Activated T-cell treated with anti-CD3 and anti-CD28 coated beads, Interleukin-2, amount 50 U/mL, for 72 hours (primary cell): ENCODE measurements at regions not wholly inside any gene's neighbourhood (a gene's known extent, or its start where the extent isn't known, plus 50 kb on each side); places are given as distances from the start of the nearest gene placed in this dataset.
"Not testable (repeated sequence)": the region's sequence is repeated elsewhere in the genome, so short reads cannot be mapped to it uniquely, and the experiment has no call there.

Experiments used
- ATAC-seq, 2 donors: fragments of 150-1000 bp; cut with Tn5 transposase; replicated peaks in 1 of 2; 2 replicates each; pipeline ENCODE4 v1.10.0; 2021; ENCODE audit warnings: moderate library complexity in 2 of 2, mild to moderate bottlenecking in 1 of 2
- DNase-seq, 2 donors: peaks; one replicate each; pipeline ENCODE4 v3.0.0; 2021 to 2022; ENCODE audit warnings: mixed read lengths in 1 of 2
- H3K27ac Mint-ChIP-seq: one replicate; pipeline ENCODE4 v1.8.0; 2022; ENCODE audit warnings: mild to moderate bottlenecking, moderate library complexity, mixed read lengths
- H3K27me3 Mint-ChIP-seq: one replicate; pipeline ENCODE4 v1.8.0; 2022; ENCODE audit warnings: low read depth, mixed read lengths
- H3K36me3 Mint-ChIP-seq, 2 donors: one replicate each; pipeline ENCODE4 v1.8.0; 2022; ENCODE audit warnings: mixed read lengths in 2 of 2, mild to moderate bottlenecking in 1 of 2; ENCODE audit not compliant: insufficient read depth in 2 of 2
- H3K4me1 Mint-ChIP-seq: one replicate; pipeline ENCODE4 v1.8.0; 2022; ENCODE audit warnings: low read depth, mixed read lengths
- H3K4me3 Mint-ChIP-seq, 2 donors: one replicate each; pipeline ENCODE4 v1.8.0; 2022; ENCODE audit warnings: mild to moderate bottlenecking in 2 of 2, mixed read lengths in 2 of 2, moderate library complexity in 2 of 2
- H3K9me3 Mint-ChIP-seq, 2 donors: one replicate each; pipeline ENCODE4 v1.8.0; 2022; ENCODE audit warnings: mixed read lengths in 2 of 2

DNA sequence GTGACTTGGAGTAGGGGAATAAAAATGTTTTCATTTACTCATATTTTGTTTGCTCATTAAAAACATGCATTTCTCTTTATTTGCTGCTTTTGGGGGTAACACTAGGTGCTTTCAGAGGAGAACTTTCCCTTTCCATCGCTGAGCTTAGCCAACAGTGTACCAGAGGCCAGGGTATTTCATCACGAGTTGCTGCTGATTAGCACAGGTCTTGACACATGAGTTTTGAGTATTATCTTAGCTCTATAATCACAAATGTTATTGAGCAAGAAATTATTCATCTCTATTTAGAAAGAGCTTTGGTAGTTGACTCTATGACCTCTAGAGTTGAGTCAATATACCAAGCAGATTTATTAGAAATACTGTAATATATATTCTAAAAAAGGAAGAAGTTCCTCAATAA is 375.9 kb downstream of the NXPH1 start:
- H3K9me3 Mint-ChIP-seq: peaks cover 3 to 6% of the 10 kb centered on the region in 2 donors
- no peaks in the 10 kb centered on the region for H3K27me3 Mint-ChIP-seq
- no peak for ATAC-seq

DNA sequence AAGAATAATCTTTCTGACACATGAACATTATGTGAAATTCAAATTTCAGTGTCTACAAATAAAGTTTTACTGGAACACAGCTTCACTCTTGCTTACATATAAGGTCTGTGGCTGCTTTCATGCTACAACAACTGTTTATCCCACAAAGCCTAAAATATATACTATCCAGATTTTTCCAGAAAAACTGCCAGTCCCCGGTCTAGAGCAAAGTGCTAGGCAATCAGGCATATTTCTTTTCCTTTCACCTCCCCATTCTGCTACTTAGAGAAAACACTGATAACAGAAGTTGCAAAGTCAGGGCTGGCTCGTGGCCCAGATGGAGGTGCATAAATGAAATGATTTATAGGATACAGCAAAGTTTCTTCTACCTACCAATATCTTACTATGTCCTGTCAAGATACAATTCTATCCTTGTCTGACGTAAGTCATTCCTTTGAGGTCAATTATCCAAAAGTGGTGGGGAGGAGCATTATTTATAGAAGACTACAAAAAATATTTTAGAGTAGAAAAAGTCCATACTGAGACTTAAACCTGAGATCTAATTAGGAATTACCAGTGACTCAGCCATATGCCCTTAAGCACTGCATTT is 384.1 kb downstream of the NXPH1 start:
- H3K36me3 Mint-ChIP-seq: no peaks in the 10 kb centered on the region
- ATAC-seq: no peak
- no peaks in the 10 kb centered on the region for H3K27me3 Mint-ChIP-seq
- H3K27ac Mint-ChIP-seq: no peak overlapping the region
- H3K9me3 Mint-ChIP-seq: peaks cover 0 to 4% of the 10 kb centered on the region in 2 donors
- DNase-seq: no peak
- no peaks in the 10 kb centered on the region for H3K4me1 Mint-ChIP-seq
- H3K4me3 Mint-ChIP-seq: no peak overlapping the region

More for the DNA sequence above, 375.9 kb downstream of the NXPH1 start:
- no peak overlapping the region for H3K27ac Mint-ChIP-seq
- DNase-seq: no peak
- H3K4me3 Mint-ChIP-seq: no peak overlapping the region
- H3K4me1 Mint-ChIP-seq: no peaks in the 10 kb centered on the region
- H3K36me3 Mint-ChIP-seq: no peaks in the 10 kb centered on the region

DNA sequence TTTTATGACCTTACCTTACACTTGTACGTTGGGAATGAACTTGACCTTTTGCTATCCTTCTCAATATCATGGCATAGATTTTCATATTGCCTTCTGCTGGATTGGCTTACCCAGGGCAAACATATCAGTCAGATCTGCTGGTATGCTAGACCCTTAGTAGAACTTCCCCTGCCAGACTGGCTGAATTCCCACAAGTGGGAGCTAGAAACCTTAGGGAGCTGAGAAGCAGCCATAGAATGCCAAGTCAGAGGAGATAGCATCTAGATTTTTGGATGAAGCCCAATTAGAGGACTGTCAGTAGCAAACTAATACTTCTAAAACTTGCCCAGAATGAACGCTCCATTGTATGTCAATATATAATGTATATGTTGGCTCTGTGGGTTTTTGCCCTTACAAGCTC is 385.0 kb downstream of the NXPH1 start:
- ATAC-seq (no peak), DNase-seq (no peak)
- H3K27ac Mint-ChIP-seq: no peak overlapping the region
- H3K4me3 Mint-ChIP-seq: no peak overlapping the region
- H3K9me3 Mint-ChIP-seq: peaks cover 3 to 9% of the 10 kb centered on the region in 2 donors
- H3K27me3 Mint-ChIP-seq: no peaks in the 10 kb centered on the region
- H3K36me3 Mint-ChIP-seq: no peaks in the 10 kb centered on the region
- no peaks in the 10 kb centered on the region for H3K4me1 Mint-ChIP-seq

DNA sequence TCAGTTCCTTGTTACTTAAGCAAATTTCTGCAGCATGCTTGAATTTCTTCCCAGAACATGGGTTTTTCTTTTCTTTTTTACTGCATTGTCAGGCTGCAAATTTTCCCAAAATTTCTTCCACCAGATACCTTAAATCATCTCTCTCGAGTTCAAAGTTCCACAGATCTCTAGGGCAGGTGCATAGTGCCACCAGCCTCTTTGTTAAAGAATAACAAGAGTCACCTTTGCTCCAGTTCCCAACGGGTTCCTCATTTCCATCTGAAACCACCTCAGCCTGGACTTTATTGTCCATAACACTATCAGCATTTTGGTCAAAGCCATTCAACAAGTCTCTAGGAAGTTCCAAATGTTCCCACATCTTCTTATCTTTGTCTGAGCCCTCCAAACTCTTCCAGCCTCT is 389.2 kb downstream of the NXPH1 start:
- H3K27me3 Mint-ChIP-seq: no peaks in the 10 kb centered on the region
- no peak overlapping the region for H3K27ac Mint-ChIP-seq
- no peak for ATAC-seq

DNA sequence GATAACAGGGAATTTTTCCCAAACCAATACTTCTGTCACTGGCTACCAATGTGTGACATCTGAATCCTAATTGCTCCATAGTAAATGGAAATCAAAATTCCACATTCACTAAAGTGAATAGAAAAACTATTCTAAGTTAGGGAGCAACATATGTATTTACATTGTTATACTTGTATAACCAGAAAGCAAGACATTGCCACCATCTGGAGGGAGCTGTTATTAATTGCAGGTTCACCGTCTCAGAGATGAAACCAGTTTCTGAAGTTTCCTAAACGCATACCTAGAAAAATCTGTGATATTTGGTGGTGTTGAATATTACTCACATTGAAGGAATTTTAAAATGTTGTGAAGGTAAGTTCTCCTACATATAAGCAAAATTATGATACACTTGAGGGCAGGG is 390.1 kb downstream of the NXPH1 start:
- H3K27ac Mint-ChIP-seq: no peak overlapping the region
- peaks cover 3 to 9% of the 10 kb centered on the region in 2 donors for H3K9me3 Mint-ChIP-seq
- no peaks in the 10 kb centered on the region for H3K36me3 Mint-ChIP-seq
- H3K27me3 Mint-ChIP-seq: no peaks in the 10 kb centered on the region
- H3K4me1 Mint-ChIP-seq: no peaks in the 10 kb centered on the region
- no peak overlapping the region for H3K4me3 Mint-ChIP-seq
- no peak for ATAC-seq
- no peak for DNase-seq

More for the DNA sequence above, 389.2 kb downstream of the NXPH1 start:
- no peaks in the 10 kb centered on the region for H3K4me1 Mint-ChIP-seq
- no peak overlapping the region for H3K4me3 Mint-ChIP-seq
- H3K9me3 Mint-ChIP-seq: peaks cover 3 to 9% of the 10 kb centered on the region in 2 donors
- no peaks in the 10 kb centered on the region for H3K36me3 Mint-ChIP-seq
- no peak for DNase-seq

DNA sequence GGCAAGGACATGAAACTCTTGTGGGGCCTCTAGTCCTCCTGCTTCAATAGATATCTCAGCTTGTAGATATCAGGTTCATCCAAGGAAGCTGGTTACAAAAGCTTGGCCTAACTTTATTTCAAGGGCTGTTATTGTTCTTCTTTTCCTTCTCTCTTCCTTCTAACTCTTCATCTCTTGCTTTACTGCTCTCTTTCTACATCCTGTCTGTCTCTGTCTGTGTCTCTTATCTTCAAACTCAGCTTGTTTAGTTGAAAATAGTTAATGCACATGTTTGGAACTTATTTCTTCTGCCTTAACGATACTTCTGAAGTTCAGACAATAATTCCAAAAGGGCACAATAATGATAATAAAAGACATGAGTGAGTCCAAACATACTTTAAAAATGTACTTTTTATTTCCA is 393.9 kb downstream of the NXPH1 start:
- H3K4me3 Mint-ChIP-seq: no peak overlapping the region
- no peaks in the 10 kb centered on the region for H3K4me1 Mint-ChIP-seq

DNA sequence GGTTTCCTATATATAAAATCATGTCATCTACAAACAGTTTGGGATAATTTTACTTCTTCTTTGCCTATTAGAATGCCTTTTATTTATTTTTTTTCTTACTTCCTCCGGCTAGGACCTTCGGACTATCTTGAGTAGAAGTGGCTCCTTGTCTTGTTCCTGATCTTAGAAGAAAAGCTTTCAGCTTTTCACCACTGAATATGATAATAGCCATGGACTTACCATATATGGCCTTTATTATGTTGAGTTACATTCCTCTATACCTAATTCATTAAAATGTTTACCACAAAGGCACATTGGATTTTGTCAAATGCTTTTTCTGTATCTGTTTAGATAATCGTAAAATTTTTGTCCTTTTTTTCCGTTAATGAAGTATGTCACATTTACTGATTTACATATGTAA is 395.7 kb downstream of the NXPH1 start:
- Mint-ChIP-seq H3K36me3 (no peaks in the 10 kb centered on the region), H3K4me3 (no peak overlapping the region), H3K4me1 (no peaks in the 10 kb centered on the region), H3K9me3 (peaks cover under 1 to 3% of the 10 kb centered on the region in 2 donors), H3K27me3 (no peaks in the 10 kb centered on the region), H3K27ac (no peak overlapping the region)
- no peak for DNase-seq
- ATAC-seq: no peak

More for the DNA sequence above, 393.9 kb downstream of the NXPH1 start:
- H3K36me3 Mint-ChIP-seq: no peaks in the 10 kb centered on the region
- no peak for ATAC-seq
- H3K9me3 Mint-ChIP-seq: peaks cover 3 to 6% of the 10 kb centered on the region in 2 donors
- no peak for DNase-seq
- H3K27me3 Mint-ChIP-seq: no peaks in the 10 kb centered on the region
- H3K27ac Mint-ChIP-seq: no peak overlapping the region

DNA sequence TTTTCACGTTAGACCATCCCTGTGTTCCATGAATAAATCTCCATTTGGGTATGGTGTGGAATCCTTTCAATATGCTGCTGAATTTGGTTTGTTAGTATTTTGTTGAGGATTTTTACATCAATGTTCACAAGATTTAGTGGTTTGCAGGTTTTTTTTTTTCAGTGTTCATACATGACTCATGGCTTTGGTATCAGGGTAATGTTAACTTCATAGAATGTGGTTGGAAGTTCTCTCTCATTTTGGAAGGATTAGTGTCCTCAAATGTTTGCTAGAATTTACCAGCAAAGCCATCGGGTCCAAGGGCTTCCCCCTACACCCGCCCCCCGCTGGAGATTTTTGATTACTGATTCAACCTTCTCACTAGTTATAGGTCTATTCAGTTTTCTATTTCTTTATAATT is 398.0 kb downstream of the NXPH1 start:
- Mint-ChIP-seq H3K4me1 (no peaks in the 10 kb centered on the region), H3K27ac (no peak overlapping the region), H3K4me3 (no peak overlapping the region), H3K9me3 (peaks cover 2 to 5% of the 10 kb centered on the region in 2 donors), H3K27me3 (no peaks in the 10 kb centered on the region), H3K36me3 (peaks cover 0 to 1% of the 10 kb centered on the region in 2 donors)
- ATAC-seq (no peak), DNase-seq (no peak)

DNA sequence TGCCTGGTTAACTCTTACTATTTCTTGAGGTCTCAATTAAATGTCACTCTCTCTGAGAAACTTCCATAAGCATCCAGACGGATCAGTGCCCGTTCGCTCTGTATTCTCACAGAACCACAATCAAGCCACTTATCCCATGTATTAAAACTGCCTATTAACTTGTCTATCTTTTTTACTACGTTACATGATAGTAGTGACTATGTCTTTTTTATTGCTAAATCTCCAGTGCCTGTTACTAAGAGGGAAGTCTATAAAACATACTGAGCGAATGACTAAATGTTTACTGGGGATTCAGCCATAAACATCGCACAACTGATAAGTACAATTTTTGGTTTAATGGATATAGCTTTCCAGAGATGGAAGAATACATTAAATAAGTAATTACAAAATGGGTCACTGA is 399.9 kb downstream of the NXPH1 start:
- Mint-ChIP-seq H3K36me3 (peaks cover 0 to 1% of the 10 kb centered on the region in 2 donors), H3K4me1 (no peaks in the 10 kb centered on the region), H3K27ac (no peak overlapping the region), H3K4me3 (no peak overlapping the region), H3K9me3 (peaks cover 2 to 5% of the 10 kb centered on the region in 2 donors), H3K27me3 (no peaks in the 10 kb centered on the region)
- ATAC-seq (no peak), DNase-seq (no peak)

DNA sequence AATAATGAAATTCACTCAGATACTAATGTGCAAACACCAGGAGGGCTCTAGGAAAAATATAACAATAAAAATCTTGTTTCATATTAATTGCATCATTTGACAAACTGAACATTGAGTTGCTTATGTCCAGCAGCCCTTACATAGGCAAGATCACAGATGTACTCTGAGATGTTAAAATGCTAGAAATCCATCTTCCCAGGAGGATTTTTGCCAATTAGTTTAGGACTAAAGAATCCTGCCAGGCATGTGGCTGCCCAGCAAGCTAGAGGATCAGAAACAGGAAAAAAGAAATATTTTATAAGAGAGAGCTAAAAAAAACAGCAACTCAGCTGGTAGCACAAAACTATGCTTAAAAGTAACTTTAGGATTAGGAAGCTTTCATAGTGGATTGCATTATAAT is 407.8 kb downstream of the NXPH1 start:
- H3K4me3 Mint-ChIP-seq: no peak overlapping the region
- DNase-seq (no peak), ATAC-seq (no peak)
- no peaks in the 10 kb centered on the region for H3K36me3 Mint-ChIP-seq
- no peaks in the 10 kb centered on the region for H3K27me3 Mint-ChIP-seq
- peaks cover 1 to 5% of the 10 kb centered on the region in 2 donors for H3K9me3 Mint-ChIP-seq
- no peaks in the 10 kb centered on the region for H3K4me1 Mint-ChIP-seq
- H3K27ac Mint-ChIP-seq: no peak overlapping the region

DNA sequence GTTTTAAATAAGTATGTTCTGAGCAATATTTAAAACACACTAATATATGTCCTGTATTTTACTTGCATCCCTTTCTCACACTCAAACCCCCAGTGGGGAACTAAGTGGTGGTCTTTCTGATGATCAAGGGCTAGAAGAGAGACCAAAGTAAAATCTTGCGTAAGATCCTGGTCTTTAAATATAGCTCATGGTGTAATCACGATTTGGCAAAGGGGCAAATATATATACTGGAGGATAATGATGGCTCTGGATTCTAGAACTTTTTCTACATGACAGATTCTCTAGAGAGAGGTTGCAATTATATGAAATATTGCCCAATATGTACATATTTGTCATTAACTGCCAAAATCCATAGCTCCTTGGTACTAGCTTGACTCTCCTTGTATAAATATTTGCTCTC is 438.3 kb downstream of the NXPH1 start:
- Mint-ChIP-seq H3K27ac (no peak overlapping the region), H3K9me3 (peaks cover 2 to 8% of the 10 kb centered on the region in 2 donors), H3K4me3 (no peak overlapping the region), H3K36me3 (no peaks in the 10 kb centered on the region), H3K27me3 (no peaks in the 10 kb centered on the region), H3K4me1 (no peaks in the 10 kb centered on the region)
- DNase-seq: no peak
- ATAC-seq: no peak

DNA sequence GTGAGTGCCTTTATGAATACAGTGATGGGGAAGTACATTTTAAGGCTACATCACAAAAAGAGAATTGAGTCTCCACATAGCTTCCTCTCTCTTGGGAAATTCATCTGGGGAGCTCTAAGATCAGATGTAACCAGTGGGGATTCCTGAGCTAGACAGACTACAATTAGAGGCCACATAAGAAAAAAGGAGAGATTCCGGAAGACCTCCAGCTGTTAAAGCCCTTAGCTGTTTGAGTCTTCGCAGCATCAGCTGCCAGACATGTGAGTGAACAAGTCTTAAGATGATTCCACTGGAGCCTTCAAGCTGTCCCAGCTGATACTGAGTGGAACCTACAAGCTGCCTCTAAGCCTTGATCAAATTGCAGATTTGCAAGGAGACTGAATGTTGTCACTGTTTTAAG is 448.5 kb downstream of the NXPH1 start:
- no peak for DNase-seq
- no peak for ATAC-seq
- H3K36me3 Mint-ChIP-seq: no peaks in the 10 kb centered on the region
- no peak overlapping the region for H3K4me3 Mint-ChIP-seq
- no peaks in the 10 kb centered on the region for H3K4me1 Mint-ChIP-seq
- no peak overlapping the region for H3K27ac Mint-ChIP-seq
- H3K9me3 Mint-ChIP-seq: peaks cover 4 to 7% of the 10 kb centered on the region in 2 donors
- H3K27me3 Mint-ChIP-seq: no peaks in the 10 kb centered on the region

DNA sequence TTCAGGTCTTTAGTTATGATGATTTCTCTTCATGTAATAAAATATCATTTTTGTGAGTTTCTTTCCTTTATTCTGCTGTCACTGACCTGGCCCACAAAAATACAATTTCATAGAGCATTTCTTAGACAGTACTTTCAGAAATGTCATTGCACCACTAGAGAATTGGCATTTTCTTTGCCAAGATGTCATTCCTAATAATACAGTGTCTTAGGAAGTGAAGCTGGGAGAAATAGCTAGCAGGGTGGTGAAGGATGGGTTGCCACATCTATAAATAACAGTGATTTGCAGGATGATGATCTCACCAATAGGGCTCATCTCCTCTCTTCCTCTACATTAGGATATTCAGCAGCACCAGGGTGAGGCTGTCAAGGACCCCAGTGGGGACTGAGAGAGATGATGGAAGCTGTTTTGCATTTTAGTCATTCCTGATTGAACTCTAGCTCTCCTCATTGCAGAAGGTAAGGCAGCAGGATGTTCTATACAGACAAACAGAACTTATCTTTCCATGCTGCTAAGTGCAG is 452.1 kb downstream of the NXPH1 start:
- Mint-ChIP-seq H3K4me3 (no peak overlapping the region), H3K9me3 (peaks cover 2 to 5% of the 10 kb centered on the region in 2 donors), H3K27ac (no peak overlapping the region), H3K36me3 (peaks cover 0 to 2% of the 10 kb centered on the region in 2 donors), H3K4me1 (no peaks in the 10 kb centered on the region), H3K27me3 (no peaks in the 10 kb centered on the region)
- DNase-seq (no peak), ATAC-seq (no peak)

DNA sequence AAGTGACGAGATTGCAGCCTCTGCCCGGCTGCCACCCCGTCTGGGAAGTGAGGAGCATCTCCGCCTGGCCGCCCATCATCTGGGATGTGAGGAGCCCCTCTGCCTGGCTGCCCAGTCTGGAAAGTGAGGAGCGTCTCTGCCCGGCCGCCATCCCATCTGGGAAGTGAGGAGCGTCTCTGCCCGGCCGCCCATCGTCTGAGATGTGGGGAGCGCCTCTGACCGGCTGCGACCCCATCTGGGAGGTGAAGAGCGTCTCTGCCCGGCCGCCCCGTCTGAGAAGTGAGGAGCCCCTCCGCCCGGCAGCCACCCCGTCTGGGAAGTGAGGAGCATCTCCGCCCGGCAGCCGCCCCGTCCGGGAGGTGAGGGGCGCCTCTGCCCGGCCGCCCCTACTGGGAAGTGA is 456.9 kb downstream of the NXPH1 start:
- not testable (repeated sequence) for H3K9me3 Mint-ChIP-seq, H3K4me1 Mint-ChIP-seq, H3K27ac Mint-ChIP-seq, H3K36me3 Mint-ChIP-seq, H3K4me3 Mint-ChIP-seq, ATAC-seq, H3K27me3 Mint-ChIP-seq, DNase-seq
